ENCODE measurements at regions not wholly inside any gene's neighbourhood (a gene's known extent, or its start where the extent isn't known, plus 50 kb on each side); places are given as distances from the start of the nearest gene placed in this dataset.

DNA sequence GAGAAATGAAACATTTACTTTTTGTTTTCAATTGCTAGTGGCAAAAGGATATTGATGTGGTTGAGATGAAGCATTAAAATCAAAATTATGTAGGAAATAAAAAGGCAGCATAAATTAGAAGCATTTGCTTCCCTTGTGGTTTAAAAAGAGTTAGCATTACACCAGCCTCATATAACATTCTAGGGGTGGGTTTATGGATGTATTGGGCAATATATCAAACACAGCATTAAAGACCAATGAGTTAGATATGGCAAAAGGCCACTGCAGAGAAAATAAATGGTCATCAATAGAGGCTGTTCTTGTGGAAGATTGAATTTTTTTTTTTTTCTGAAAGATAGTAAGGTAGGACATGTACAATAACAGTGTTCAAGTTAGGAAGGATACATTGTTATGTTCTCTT lies 473.0 kb downstream of the TLR4 start:
- TF ChIP-seq POLR2AphosphoS5 (IDR thresholded peaks at IDR 0.05; ENCODE audit: low read depth) (no peak), CTCF (IDR thresholded peaks at IDR 0.05; ENCODE audit: insufficient read depth, low read length) (no peak), REST (IDR thresholded peaks at IDR 0.05; ENCODE audit: insufficient replicate concordance, low read depth) (no peak), GABPA (IDR thresholded peaks at IDR 0.05; ENCODE audit: low read depth) (no peak), SPI1 (IDR thresholded peaks at IDR 0.05; ENCODE audit: borderline replicate concordance, low read depth) (no peak)
- no peaks in the 10 kb centered on the region for H3K27me3 ChIP-seq (ENCODE audit: insufficient read depth, poor library complexity, severe bottlenecking)
- H3K4me3 ChIP-seq (replicated peaks; ENCODE audit: insufficient read depth, low read length): no peak overlapping the region
- no peak overlapping the region for H3K27ac ChIP-seq (replicated peaks)
- DNase-seq (ENCODE audit: low read depth in 1 of 2, low spot score in 1 of 2): no peak

DNA sequence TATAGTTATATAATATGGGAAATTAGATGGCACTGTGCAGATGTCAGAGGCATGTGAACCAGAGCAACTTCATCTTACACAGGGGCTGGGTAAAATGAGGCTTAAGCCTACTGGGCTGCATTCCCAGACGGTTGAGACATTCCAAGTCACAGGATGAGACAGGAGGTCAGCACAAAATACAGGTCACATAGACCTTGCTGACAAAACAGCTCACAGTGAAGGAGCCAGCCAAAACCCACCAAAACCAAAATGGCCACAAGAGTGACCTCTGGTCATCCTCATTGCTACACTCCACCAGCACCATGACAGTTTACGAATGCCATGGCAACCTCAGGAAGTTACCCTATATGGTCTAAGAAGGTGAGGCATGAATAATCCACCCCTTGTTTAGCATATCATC lies 479.4 kb downstream of the TLR4 start:
- Histone ChIP-seq H3K27ac (replicated peaks) (no peak overlapping the region), H3K27me3 (ENCODE audit: insufficient read depth, poor library complexity, severe bottlenecking) (no peaks in the 10 kb centered on the region), H3K4me3 (replicated peaks; ENCODE audit: insufficient read depth, low read length) (no peak overlapping the region)
- TF ChIP-seq POLR2AphosphoS5 (IDR thresholded peaks at IDR 0.05; ENCODE audit: low read depth): no peak
- no peak for TF ChIP-seq SPI1 (IDR thresholded peaks at IDR 0.05; ENCODE audit: borderline replicate concordance, low read depth)
- TF ChIP-seq GABPA (IDR thresholded peaks at IDR 0.05; ENCODE audit: low read depth): no peak
- no peak for TF ChIP-seq CTCF (IDR thresholded peaks at IDR 0.05; ENCODE audit: insufficient read depth, low read length)
- DNase-seq (ENCODE audit: low read depth in 1 of 2, low spot score in 1 of 2): no peak

DNA sequence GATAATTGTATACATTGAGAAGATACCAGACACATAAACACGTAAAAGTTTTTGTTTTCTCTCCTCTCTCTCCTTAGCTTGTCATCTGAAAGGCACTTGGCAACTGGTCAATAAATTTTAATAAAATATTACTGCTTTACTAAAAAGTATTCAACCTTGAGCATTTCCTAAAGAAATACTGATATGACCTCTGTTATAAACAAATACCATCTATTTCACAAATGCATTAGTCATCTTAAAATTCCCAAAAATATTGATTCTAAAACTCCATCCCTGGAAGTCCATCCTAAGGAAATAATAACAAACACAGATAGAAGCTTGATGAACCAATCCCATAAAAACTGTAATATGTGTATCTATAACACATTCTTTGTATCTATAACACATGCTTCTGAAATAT lies 483.2 kb downstream of the TLR4 start:
- TF ChIP-seq SPI1 (IDR thresholded peaks at IDR 0.05; ENCODE audit: borderline replicate concordance, low read depth) (no peak), REST (IDR thresholded peaks at IDR 0.05; ENCODE audit: insufficient replicate concordance, low read depth) (no peak), CTCF (IDR thresholded peaks at IDR 0.05; ENCODE audit: insufficient read depth, low read length) (no peak), GABPA (IDR thresholded peaks at IDR 0.05; ENCODE audit: low read depth) (no peak), POLR2AphosphoS5 (IDR thresholded peaks at IDR 0.05; ENCODE audit: low read depth) (no peak)
- no peak overlapping the region for H3K4me3 ChIP-seq (replicated peaks; ENCODE audit: insufficient read depth, low read length)

DNA sequence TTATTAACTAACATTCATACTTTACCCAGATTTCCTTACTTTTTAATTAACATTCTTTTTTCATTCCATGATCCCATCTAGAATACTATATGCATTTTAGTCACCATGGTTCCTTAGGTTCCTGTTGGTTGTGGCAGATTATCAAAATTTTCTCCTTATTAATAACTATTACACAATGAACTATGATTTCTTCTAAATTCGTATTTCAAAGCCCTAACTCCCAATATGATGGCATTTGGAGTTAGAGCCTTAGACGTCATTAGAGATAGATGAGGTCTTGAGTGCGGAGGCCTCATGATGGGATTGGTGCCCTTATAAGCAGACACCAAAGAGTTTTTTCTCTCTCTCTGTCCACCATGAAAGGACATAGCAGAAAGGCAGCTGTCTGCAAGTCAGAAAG lies 485.4 kb downstream of the TLR4 start:
- Histone ChIP-seq H3K27ac (replicated peaks) (no peak overlapping the region), H3K4me3 (replicated peaks; ENCODE audit: insufficient read depth, low read length) (no peak overlapping the region), H3K27me3 (ENCODE audit: insufficient read depth, poor library complexity, severe bottlenecking) (no peaks in the 10 kb centered on the region)
- DNase-seq (ENCODE audit: low read depth in 1 of 2, low spot score in 1 of 2): no peak
- TF ChIP-seq SPI1 (IDR thresholded peaks at IDR 0.05; ENCODE audit: borderline replicate concordance, low read depth) (no peak), REST (IDR thresholded peaks at IDR 0.05; ENCODE audit: insufficient replicate concordance, low read depth) (no peak), GABPA (IDR thresholded peaks at IDR 0.05; ENCODE audit: low read depth) (no peak)

More for the DNA sequence above, 483.2 kb downstream of the TLR4 start:
- Histone ChIP-seq H3K27me3 (ENCODE audit: insufficient read depth, poor library complexity, severe bottlenecking) (no peaks in the 10 kb centered on the region), H3K27ac (replicated peaks) (no peak overlapping the region)
- DNase-seq (ENCODE audit: low read depth in 1 of 2, low spot score in 1 of 2): no peak

Data from HL-60 (cell line).